Stimulated activated naive B cell treated with anti-CD40 and anti-IgM and Interleukin-4, amounts not matched to agents 10 μg/mL and 1 μg/mL and 100 μg/mL, for 72 hours (primary cell): ENCODE measurements at regions not wholly inside any gene's neighbourhood (a gene's known extent, or its start where the extent isn't known, plus 50 kb on each side); places are given as distances from the start of the nearest gene placed in this dataset.
"Not testable (repeated sequence)": the region's sequence is repeated elsewhere in the genome, so short reads cannot be mapped to it uniquely, and the experiment has no call there.

Experiments used
- ATAC-seq, 2 donors: fragments of 150-1000 bp; cut with Tn5 transposase; replicated peaks; 2 replicates each; pipeline ENCODE4 v1.10.0; 2021; ENCODE audit warnings: moderate library complexity in 1 of 2
- DNase-seq: peaks from one replicate; pipeline ENCODE4 v3.0.0; 2021
- H3K27ac Mint-ChIP-seq: one replicate; pipeline ENCODE4 v1.8.0; 2022; ENCODE audit warnings: mild to moderate bottlenecking, mixed read lengths
- H3K27me3 Mint-ChIP-seq, 2 donors: one replicate each; pipeline ENCODE4 v1.8.0; 2022; ENCODE audit warnings: mixed read lengths in 2 of 2
- H3K36me3 Mint-ChIP-seq, 2 donors: one replicate each; pipeline ENCODE4 v1.8.0; 2022; ENCODE audit warnings: mixed read lengths in 2 of 2, mild to moderate bottlenecking in 1 of 2
- H3K4me1 Mint-ChIP-seq, 2 donors: one replicate each; pipeline ENCODE4 v1.8.0; 2022; ENCODE audit warnings: mixed read lengths in 2 of 2, mild to moderate bottlenecking in 1 of 2
- H3K4me3 Mint-ChIP-seq, 2 donors: one replicate each; pipeline ENCODE4 v1.8.0; 2022; ENCODE audit warnings: mild to moderate bottlenecking in 2 of 2, mixed read lengths in 2 of 2, moderate library complexity in 1 of 2
- H3K9me3 Mint-ChIP-seq, 2 donors: one replicate each; pipeline ENCODE4 v1.8.0; 2022; ENCODE audit warnings: mixed read lengths in 2 of 2, mild to moderate bottlenecking in 1 of 2

DNA sequence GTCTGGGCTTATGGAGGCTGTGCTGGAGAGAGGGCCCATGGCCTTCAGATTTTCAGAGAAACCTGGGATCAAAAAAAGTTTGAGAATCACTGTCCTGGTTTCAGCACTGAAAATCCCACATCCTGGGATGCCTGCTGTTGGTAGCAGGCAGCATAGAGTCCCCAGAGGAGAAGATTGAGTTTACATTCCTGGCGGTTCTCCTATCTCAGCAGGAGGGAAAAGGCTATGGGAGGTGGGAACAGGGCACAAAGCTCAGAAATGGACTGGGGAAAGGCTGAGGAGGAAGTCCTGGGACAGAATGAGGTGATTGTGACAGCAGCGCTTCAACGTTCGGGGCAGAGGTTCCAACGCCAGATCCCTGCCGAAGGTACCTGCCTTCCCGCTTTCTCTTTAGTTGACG is 103.4 kb downstream of the ETS2 start:
- DNase-seq (no peak), ATAC-seq (no peak)
- Mint-ChIP-seq H3K9me3 (no peaks in the 10 kb centered on the region), H3K27me3 (peaks cover 11 to 14% of the 10 kb centered on the region in 2 donors), H3K27ac (no peak overlapping the region), H3K4me1 (peaks cover 0 to 2% of the 10 kb centered on the region in 2 donors), H3K4me3 (no peak overlapping the region), H3K36me3 (no peaks in the 10 kb centered on the region)

GRCh38 chr21:38908537-38908936 is 102.8 kb downstream of the ETS2 start:
- Mint-ChIP-seq H3K4me1 (peaks cover 0 to 2% of the 10 kb centered on the region in 2 donors), H3K9me3 (no peaks in the 10 kb centered on the region), H3K27me3 (peaks cover 11 to 14% of the 10 kb centered on the region in 2 donors), H3K27ac (no peak overlapping the region), H3K36me3 (no peaks in the 10 kb centered on the region), H3K4me3 (no peak overlapping the region)
- DNase-seq, result no peak
- no peak for ATAC-seq

DNA sequence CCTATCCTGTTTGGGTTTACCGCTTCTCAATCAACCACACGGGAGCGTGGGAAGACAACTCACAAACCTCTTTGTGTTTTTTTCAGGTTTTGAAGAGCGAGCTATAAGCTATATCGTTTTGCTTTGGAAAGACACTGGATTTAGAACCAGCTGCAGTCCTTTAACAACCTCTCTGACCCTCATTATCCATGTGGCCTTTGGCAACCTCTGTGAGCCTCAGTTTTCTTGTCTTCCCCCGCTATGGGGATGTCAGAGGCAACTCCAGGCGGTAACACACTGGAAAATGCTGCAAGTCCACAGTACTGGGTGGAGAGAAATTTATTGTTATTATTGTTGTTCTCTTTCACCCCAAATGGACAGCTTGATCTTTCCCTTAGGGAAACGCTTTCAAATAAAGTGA is 100.0 kb downstream of the ETS2 start:
- Mint-ChIP-seq H3K36me3 (no peaks in the 10 kb centered on the region), H3K9me3 (peaks cover 7 to 10% of the 10 kb centered on the region in 2 donors), H3K4me3 (no peak overlapping the region), H3K27me3 (peaks cover 6 to 8% of the 10 kb centered on the region in 2 donors), H3K4me1 (no peaks in the 10 kb centered on the region), H3K27ac (no peak overlapping the region)
- DNase-seq, result no peak
- no peak for ATAC-seq

GRCh38 chr21:38905328-38905727 is 99.6 kb downstream of the ETS2 start:
- Mint-ChIP-seq H3K9me3 (peaks cover 7 to 10% of the 10 kb centered on the region in 2 donors), H3K4me3 (no peak overlapping the region), H3K27me3 (peaks cover 6 to 8% of the 10 kb centered on the region in 2 donors), H3K4me1 (no peaks in the 10 kb centered on the region), H3K27ac (no peak overlapping the region), H3K36me3 (no peaks in the 10 kb centered on the region)
- DNase-seq (no peak), ATAC-seq (no peak)

DNA sequence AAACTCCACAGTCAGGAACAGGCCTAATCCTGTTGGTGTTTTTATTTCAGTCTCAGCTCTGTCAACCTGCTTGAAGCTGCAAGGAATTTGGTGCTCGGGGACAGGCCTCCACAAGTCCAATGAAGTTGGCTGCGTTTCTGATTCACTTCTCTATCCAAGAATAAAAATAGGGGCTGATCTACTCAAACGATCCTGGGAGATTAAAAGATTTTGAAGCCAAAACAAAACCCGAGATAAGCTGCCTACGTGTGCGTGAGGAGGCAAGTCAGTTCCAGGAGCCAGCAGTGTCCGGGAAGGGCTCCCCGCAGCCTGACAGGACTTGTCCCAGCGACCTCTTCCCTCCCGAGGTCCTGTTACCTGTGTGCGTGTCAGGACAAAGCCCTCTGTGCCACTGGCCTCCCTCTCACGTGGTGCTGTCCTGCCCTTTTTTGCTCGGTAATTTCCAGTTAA is 98.0 kb downstream of the ETS2 start:
- no peak for ATAC-seq

GRCh38 chr21:38902608-38903445 is 97.1 kb downstream of the ETS2 start:
- H3K27me3 Mint-ChIP-seq, result peaks cover 0 to 8% of the 10 kb centered on the region in 2 donors
- H3K9me3 Mint-ChIP-seq, result peaks cover 7 to 12% of the 10 kb centered on the region in 2 donors
- H3K36me3 Mint-ChIP-seq, result no peaks in the 10 kb centered on the region
- H3K4me1 Mint-ChIP-seq, result peaks cover 0 to 2% of the 10 kb centered on the region in 2 donors
- H3K27ac Mint-ChIP-seq, result no peak overlapping the region
- no peak for DNase-seq
- no peak overlapping the region for H3K4me3 Mint-ChIP-seq
- no peak for ATAC-seq

More for the DNA sequence above, 98.0 kb downstream of the ETS2 start:
- no peaks in the 10 kb centered on the region for H3K36me3 Mint-ChIP-seq
- H3K9me3 Mint-ChIP-seq, result peaks cover 7 to 12% of the 10 kb centered on the region in 2 donors
- no peak overlapping the region for H3K4me3 Mint-ChIP-seq
- no peak for DNase-seq
- no peak overlapping the region for H3K27ac Mint-ChIP-seq
- H3K27me3 Mint-ChIP-seq, result peaks cover 6 to 8% of the 10 kb centered on the region in 2 donors
- no peaks in the 10 kb centered on the region for H3K4me1 Mint-ChIP-seq

- ATAC-seq (no peak), DNase-seq (no peak)
- H3K4me1 Mint-ChIP-seq, result peaks cover 0 to 2% of the 10 kb centered on the region in 2 donors
- H3K27ac Mint-ChIP-seq, result no peak overlapping the region
- H3K9me3 Mint-ChIP-seq, result peaks cover 7 to 12% of the 10 kb centered on the region in 2 donors
- H3K4me3 Mint-ChIP-seq, result no peak overlapping the region
- H3K36me3 Mint-ChIP-seq, result no peaks in the 10 kb centered on the region
- H3K27me3 Mint-ChIP-seq, result peaks cover 0 to 8% of the 10 kb centered on the region in 2 donors
Measured at GRCh38 chr21:38900499-38900898, 94.8 kb downstream of the ETS2 start.

GRCh38 chr21:38899985-38900384 is 94.3 kb downstream of the ETS2 start:
- H3K4me1 Mint-ChIP-seq, H3K27ac Mint-ChIP-seq, DNase-seq, ATAC-seq, H3K4me3 Mint-ChIP-seq, H3K36me3 Mint-ChIP-seq: not testable (repeated sequence)
- H3K9me3 Mint-ChIP-seq, result peaks cover 7 to 12% of the 10 kb centered on the region in 2 donors
- peaks cover 0 to 13% of the 10 kb centered on the region in 2 donors for H3K27me3 Mint-ChIP-seq

DNA sequence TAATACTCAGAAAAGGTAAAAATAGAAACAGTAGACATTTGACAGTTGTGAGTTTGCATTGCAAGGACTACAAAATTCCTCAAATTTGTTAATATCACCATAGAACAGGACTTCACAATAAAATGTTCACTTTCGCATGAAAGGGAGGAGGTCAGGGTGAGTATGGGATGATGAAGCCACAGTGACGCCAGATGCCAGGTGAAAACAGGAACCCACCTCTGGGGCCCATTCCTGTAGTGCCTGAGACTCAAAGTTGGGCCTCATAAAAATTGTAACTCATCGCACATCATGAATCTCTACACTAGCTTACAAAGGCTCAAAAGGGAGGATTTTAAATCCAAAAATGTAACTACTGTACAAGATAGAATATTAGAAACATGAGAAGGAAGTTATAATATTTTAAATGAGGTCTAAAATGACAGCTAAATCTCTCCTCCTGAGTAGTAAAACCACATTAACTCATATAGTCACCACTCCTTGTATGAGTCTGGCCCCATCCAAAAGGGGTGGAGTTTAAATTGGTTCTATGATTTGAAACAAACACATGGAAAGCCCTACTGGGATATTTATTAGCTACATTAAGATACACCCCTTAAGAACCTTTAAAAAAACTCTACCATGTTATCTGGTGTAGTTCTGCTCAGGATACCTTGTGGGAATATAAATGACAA is 93.7 kb downstream of the ETS2 start:
- Mint-ChIP-seq H3K4me1 (peaks cover 0 to 2% of the 10 kb centered on the region in 2 donors), H3K27me3 (peaks cover 4 to 19% of the 10 kb centered on the region in 2 donors), H3K36me3 (no peaks in the 10 kb centered on the region), H3K4me3 (no peak overlapping the region), H3K9me3 (peaks cover 7 to 12% of the 10 kb centered on the region in 2 donors), H3K27ac (no peak overlapping the region)
- ATAC-seq (no peak), DNase-seq (no peak)

- Mint-ChIP-seq H3K9me3 (peaks cover 7 to 12% of the 10 kb centered on the region in 2 donors), H3K4me1 (peaks cover 0 to 2% of the 10 kb centered on the region in 2 donors), H3K4me3 (no peak overlapping the region), H3K27ac (no peak overlapping the region), H3K27me3 (peaks cover 5 to 19% of the 10 kb centered on the region in 2 donors), H3K36me3 (no peaks in the 10 kb centered on the region)
- ATAC-seq (no peak), DNase-seq (no peak)
Measured at GRCh38 chr21:38898422-38899096, 92.8 kb downstream of the ETS2 start.

DNA sequence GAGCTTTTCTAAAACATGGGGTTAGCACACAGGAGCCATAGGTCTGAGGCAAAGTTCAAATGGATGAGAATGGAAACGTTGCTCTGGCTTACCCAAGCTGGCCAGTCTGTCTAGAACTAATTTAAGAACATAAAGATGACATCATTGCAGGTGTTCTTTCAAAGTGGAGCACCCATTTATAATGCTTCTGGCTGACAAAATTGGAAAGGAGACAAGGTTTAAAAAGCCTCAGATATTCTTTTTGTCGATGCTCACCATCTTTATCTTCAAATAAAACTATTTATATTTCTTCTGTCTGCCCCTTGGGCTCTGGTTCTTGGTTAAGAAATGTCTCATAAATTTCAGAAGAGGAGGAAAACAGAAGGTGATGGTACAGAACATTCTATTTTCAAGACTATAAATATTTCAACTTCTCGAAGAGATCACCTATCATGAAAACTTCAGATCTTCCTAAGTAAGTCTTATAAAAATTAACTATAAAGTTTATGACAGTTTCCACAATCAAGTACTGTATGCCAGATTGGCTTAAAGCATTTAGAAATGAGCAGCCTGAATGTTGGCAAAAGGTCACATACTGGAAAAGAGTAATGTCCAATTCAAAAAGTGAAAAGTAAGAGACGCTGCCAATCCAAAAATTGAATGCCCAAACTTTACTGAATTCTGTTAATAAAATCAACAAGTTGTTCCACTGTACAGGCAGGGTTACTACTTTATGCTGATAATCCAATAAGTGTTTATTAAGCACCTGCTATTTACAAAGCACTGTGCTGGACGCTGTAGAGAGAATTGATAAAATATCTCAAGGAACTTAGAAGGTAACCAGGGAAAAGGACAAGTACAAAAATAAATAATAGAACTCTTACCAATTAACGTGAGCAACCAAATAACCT is 92.0 kb downstream of the ETS2 start:
- H3K9me3 Mint-ChIP-seq, result peaks cover 2 to 12% of the 10 kb centered on the region in 2 donors
- no peak overlapping the region for H3K27ac Mint-ChIP-seq
- no peak overlapping the region for H3K4me3 Mint-ChIP-seq
- no peak for DNase-seq
- ATAC-seq, result no peak
- peaks cover 0 to 2% of the 10 kb centered on the region in 2 donors for H3K4me1 Mint-ChIP-seq
- H3K36me3 Mint-ChIP-seq, result no peaks in the 10 kb centered on the region
- peaks cover 5 to 16% of the 10 kb centered on the region in 2 donors for H3K27me3 Mint-ChIP-seq

GRCh38 chr21:38894899-38895298 is 89.2 kb downstream of the ETS2 start:
- DNase-seq, result no peak
- Mint-ChIP-seq H3K9me3 (peaks cover 5 to 14% of the 10 kb centered on the region in 2 donors), H3K4me3 (no peak overlapping the region)

GRCh38 chr21:38888991-38889561 is 83.3 kb downstream of the ETS2 start:
- Mint-ChIP-seq H3K9me3 (peaks cover 20 to 28% of the 10 kb centered on the region in 2 donors), H3K4me1 (no peaks in the 10 kb centered on the region), H3K27me3 (peaks cover 0 to 13% of the 10 kb centered on the region in 2 donors), H3K4me3 (no peak overlapping the region), H3K27ac (no peak overlapping the region), H3K36me3 (peaks cover 8 to 19% of the 10 kb centered on the region in 2 donors)
- no peak for ATAC-seq
- DNase-seq, result no peak

More at GRCh38 chr21:38894899-38895298, 89.2 kb downstream of the ETS2 start:
- no peak overlapping the region for H3K27ac Mint-ChIP-seq
- peaks cover 5 to 19% of the 10 kb centered on the region in 2 donors for H3K27me3 Mint-ChIP-seq
- H3K36me3 Mint-ChIP-seq, result peaks cover 0 to 6% of the 10 kb centered on the region in 2 donors
- ATAC-seq, result no peak
- peaks cover 0 to 2% of the 10 kb centered on the region in 2 donors for H3K4me1 Mint-ChIP-seq
